Calu3 (cell line): ENCODE measurements at regions not wholly inside any gene's neighbourhood (a gene's known extent, or its start where the extent isn't known, plus 50 kb on each side); places are given as distances from the start of the nearest gene placed in this dataset.

Experiments used
- BruUV-seq: library from RNA; stranded (reverse); fragments of 400-500 nt; replicated peaks from 2 replicates; lab custom pipeline; 2021; lab: Mats Ljungman, UMichigan
- CTCF ChIA-PET: fragments of 300-600 bp; sonication (Branson Sonifier 250); formaldehyde crosslinking; loops from one replicate; lab custom pipeline; 2022; ENCODE audit warnings: antibody characterized with exemption; lab: Charles Lee
- DNase-seq: peaks from one replicate; pipeline ENCODE4 v3.0.0; 2022
- H3K27ac Mint-ChIP-seq: one replicate; pipeline ENCODE4 v1.8.0; 2022; ENCODE audit warnings: mixed read lengths; ENCODE audit not compliant: unreplicated experiment
- H3K27me3 Mint-ChIP-seq: one replicate; pipeline ENCODE4 v1.8.0; 2022; ENCODE audit warnings: mixed read lengths; ENCODE audit not compliant: unreplicated experiment
- H3K36me3 Mint-ChIP-seq: one replicate; pipeline ENCODE4 v1.8.0; 2022; ENCODE audit warnings: mild to moderate bottlenecking, moderate library complexity, mixed read lengths; ENCODE audit not compliant: insufficient read depth, unreplicated experiment
- H3K4me1 Mint-ChIP-seq: one replicate; pipeline ENCODE4 v1.8.0; 2022; ENCODE audit warnings: mild to moderate bottlenecking, low read depth, mixed read lengths; ENCODE audit not compliant: unreplicated experiment
- H3K4me3 Mint-ChIP-seq: one replicate; pipeline ENCODE4 v1.8.0; 2022; ENCODE audit warnings: mild to moderate bottlenecking, low read depth, moderate library complexity, mixed read lengths; ENCODE audit not compliant: unreplicated experiment
- H3K9me3 Mint-ChIP-seq: one replicate; pipeline ENCODE4 v1.8.0; 2022; ENCODE audit warnings: low read depth, mixed read lengths; ENCODE audit not compliant: unreplicated experiment
- CTCF ChIP-seq: fragments of 200-600 bp; IDR thresholded peaks from one replicate; pipeline ENCODE4 v1.8.0; 2022; ENCODE audit warnings: antibody characterized with exemption; ENCODE audit not compliant: unreplicated experiment
- intact Hi-C: fragments of 100-400 bp; cut with micrococcal nuclease; formaldehyde crosslinking; loops from one replicate; pipeline ENCODE4 v1.10.0; 2022; ENCODE audit not compliant: unreplicated experiment

- H3K4me1 Mint-ChIP-seq: no peaks in the 10 kb centered on the region
- CTCF ChIA-PET: no interaction called here
- BruUV-seq: no TSS peak
Measured at GRCh38 chr1:106978477-106979322, 77.8 kb upstream of the PRMT6 start.

GRCh38 chr1:106979371-106979770 is 77.1 kb upstream of the PRMT6 start:
- Mint-ChIP-seq H3K27me3 (no peaks in the 10 kb centered on the region), H3K4me1 (no peaks in the 10 kb centered on the region), H3K9me3 (no peaks in the 10 kb centered on the region), H3K36me3 (no peaks in the 10 kb centered on the region), H3K4me3 (no peak overlapping the region), H3K27ac (no peak overlapping the region)
- BruUV-seq: no TSS peak
- CTCF ChIA-PET: no interaction called here
- DNase-seq: no peak
- no peak for TF ChIP-seq CTCF
- intact Hi-C loops: no loop called here

More at GRCh38 chr1:106978477-106979322, 77.8 kb upstream of the PRMT6 start:
- H3K27me3 Mint-ChIP-seq: no peaks in the 10 kb centered on the region
- H3K36me3 Mint-ChIP-seq: no peaks in the 10 kb centered on the region
- no peaks in the 10 kb centered on the region for H3K9me3 Mint-ChIP-seq
- DNase-seq: no peak
- TF ChIP-seq CTCF: no peak
- no peak overlapping the region for H3K27ac Mint-ChIP-seq
- intact Hi-C loops: no loop called here
- no peak overlapping the region for H3K4me3 Mint-ChIP-seq

GRCh38 chr1:106980121-106980520 is 76.4 kb upstream of the PRMT6 start:
- intact Hi-C loops: no loop called here
- no peaks in the 10 kb centered on the region for H3K4me1 Mint-ChIP-seq
- H3K4me3 Mint-ChIP-seq: no peak overlapping the region
- no peaks in the 10 kb centered on the region for H3K27me3 Mint-ChIP-seq
- H3K27ac Mint-ChIP-seq: no peak overlapping the region
- BruUV-seq: no TSS peak
- CTCF ChIA-PET: no interaction called here
- no peaks in the 10 kb centered on the region for H3K36me3 Mint-ChIP-seq
- DNase-seq: no peak
- H3K9me3 Mint-ChIP-seq: no peaks in the 10 kb centered on the region
- TF ChIP-seq CTCF: no peak

GRCh38 chr1:106984801-106985200 is 71.7 kb upstream of the PRMT6 start:
- H3K9me3 Mint-ChIP-seq: no peaks in the 10 kb centered on the region
- H3K4me1 Mint-ChIP-seq: no peaks in the 10 kb centered on the region
- H3K4me3 Mint-ChIP-seq: no peak overlapping the region
- DNase-seq: no peak
- CTCF ChIA-PET: no interaction called here
- BruUV-seq: no TSS peak
- no peak for TF ChIP-seq CTCF
- no peaks in the 10 kb centered on the region for H3K27me3 Mint-ChIP-seq
- H3K36me3 Mint-ChIP-seq: no peaks in the 10 kb centered on the region
- intact Hi-C loops: no loop called here
- H3K27ac Mint-ChIP-seq: no peak overlapping the region
